Tibial artery (tissue), 4 donors: ENCODE measurements at regions not wholly inside any gene's neighbourhood (a gene's known extent, or its start where the extent isn't known, plus 50 kb on each side); places are given as distances from the start of the nearest gene placed in this dataset.

Experiments used
- DNase-seq, 2 donors: peaks; one replicate each; pipeline ENCODE4 v3.0.0-alpha.2; 2019
- H3K27ac ChIP-seq, 2 donors: fragments of 200-600 bp; sonication (generic) in 1 of 2; 1 replicate in 1 of 2; 2 replicates in 1 of 2; pipeline ENCODE4 v1.5.1; 2018 to 2019; ENCODE audit warnings: mild to moderate bottlenecking in 1 of 2
- H3K27me3 ChIP-seq, 2 donors: fragments of 200-600 bp; sonication (generic) in 1 of 2; one replicate each; pipeline versions ENCODE4 v1.5.1 to v1.6.0; 2016 to 2019
- H3K36me3 ChIP-seq, 3 donors: fragments of 200-600 bp; sonication (generic) in 2 of 3; one replicate each; pipeline ENCODE4 v1.5.1; 2016 to 2019; ENCODE audit warnings: mild to moderate bottlenecking in 2 of 3
- H3K4me1 ChIP-seq, 4 donors: fragments of 200-600 bp; sonication (generic) in 2 of 4; 1 replicate in 3 of 4; 2 replicates in 1 of 4; pipeline ENCODE4 v1.5.1; 2016 to 2019
- H3K4me3 ChIP-seq, 2 donors: fragments of 200-600 bp; sonication (generic) in 1 of 2; 1 replicate in 1 of 2; 2 replicates in 1 of 2; pipeline ENCODE4 v1.5.1; 2018 to 2019; ENCODE audit warnings: mild to moderate bottlenecking in 2 of 2
- H3K9me3 ChIP-seq, 3 donors: fragments of 200-600 bp; sonication (generic) in 1 of 3; one replicate each; pipeline ENCODE4 v1.5.1; 2016 to 2019
- CTCF ChIP-seq, 2 experiments: fragments of 200-600 bp in 1 of 2; fragments of 450-650 bp in 1 of 2; IDR thresholded peaks; one replicate each; pipeline ENCODE4 v1.5.1; 2017 to 2019; ENCODE audit warnings: antibody characterized with exemption in 2 of 2, mild to moderate bottlenecking in 1 of 2, moderate library complexity in 1 of 2
- intact Hi-C: fragments of 100-400 bp; cut with DNase I; formaldehyde crosslinking; loops from one replicate; pipeline ENCODE4 v1.15.0; 2023; ENCODE audit warnings: low total_unique reads

- Histone ChIP-seq H3K36me3 (peaks cover 5 to 11% (median 10%) of the 10 kb centered on the region in 3 donors), H3K27ac (no peak overlapping the region), H3K27me3 (no peaks in the 10 kb centered on the region), H3K4me3 (no peak overlapping the region), H3K9me3 (no peaks in the 10 kb centered on the region), H3K4me1 (no peaks in the 10 kb centered on the region)
- no peak for TF ChIP-seq CTCF (IDR thresholded peaks at IDR 0.05)
- no peak for DNase-seq
- intact Hi-C loops: no loop called here
Observed at GRCh38 chr1:222941425-222941824, 126.6 kb downstream of the DISP1 start.

DNA sequence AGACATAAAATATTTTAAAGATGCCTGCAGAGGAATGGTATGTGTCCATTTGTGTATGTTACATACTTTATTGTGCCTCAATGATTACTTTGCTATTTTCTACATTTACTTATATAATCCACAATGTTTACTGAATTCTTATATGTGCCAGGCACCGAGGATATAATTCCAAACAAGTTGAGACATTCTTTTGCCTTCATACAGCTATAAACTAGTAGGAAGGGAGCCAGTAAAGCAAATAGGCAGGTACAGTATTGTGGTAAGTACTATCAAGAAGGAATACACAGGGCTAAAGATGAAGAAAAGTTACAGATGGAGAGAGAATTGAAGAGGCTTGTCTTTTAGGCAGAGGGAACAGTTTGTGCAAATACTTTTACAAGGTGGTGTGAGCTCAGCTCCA lies 131.6 kb downstream of the DISP1 start:
- no peak for DNase-seq
- TF ChIP-seq CTCF (IDR thresholded peaks at IDR 0.05): no peak

GRCh38 chr1:222948079-222948478 lies 133.2 kb downstream of the DISP1 start:
- TF ChIP-seq CTCF (IDR thresholded peaks at IDR 0.05): no peak
- H3K27me3 ChIP-seq: no peaks in the 10 kb centered on the region
- H3K27ac ChIP-seq: no peak overlapping the region
- H3K36me3 ChIP-seq: peaks cover 5 to 7% (median 6%) of the 10 kb centered on the region in 3 donors
- intact Hi-C loops: no loop called here
- peaks cover 0 to 4% (median 0%) of the 10 kb centered on the region in 4 donors for H3K4me1 ChIP-seq
- no peak for DNase-seq
- H3K4me3 ChIP-seq: no peak overlapping the region
- no peaks in the 10 kb centered on the region for H3K9me3 ChIP-seq

More for the DNA sequence above, 131.6 kb downstream of the DISP1 start:
- H3K27me3 ChIP-seq: no peaks in the 10 kb centered on the region
- no peaks in the 10 kb centered on the region for H3K4me1 ChIP-seq
- H3K9me3 ChIP-seq: no peaks in the 10 kb centered on the region
- peaks cover 5 to 11% (median 10%) of the 10 kb centered on the region in 3 donors for H3K36me3 ChIP-seq
- H3K27ac ChIP-seq: no peak overlapping the region
- H3K4me3 ChIP-seq: no peak overlapping the region
- intact Hi-C loops: no loop called here

GRCh38 chr1:222950892-222951291 lies 136.1 kb downstream of the DISP1 start:
- H3K36me3 ChIP-seq: no peaks in the 10 kb centered on the region
- no peak overlapping the region for H3K4me3 ChIP-seq
- H3K9me3 ChIP-seq: no peaks in the 10 kb centered on the region
- H3K4me1 ChIP-seq: peaks cover 0 to 14% (median 0%) of the 10 kb centered on the region in 4 donors
- no peaks in the 10 kb centered on the region for H3K27me3 ChIP-seq
- H3K27ac ChIP-seq: no peak overlapping the region
- intact Hi-C loops: no loop called here
- no peak for DNase-seq
- no peak for TF ChIP-seq CTCF (IDR thresholded peaks at IDR 0.05)

- no peaks in the 10 kb centered on the region for H3K9me3 ChIP-seq
- peak overlapping the region in 1 of 2 donors; percentile 37 for H3K27ac ChIP-seq
- H3K36me3 ChIP-seq: no peaks in the 10 kb centered on the region
- no peak for DNase-seq
- no peaks in the 10 kb centered on the region for H3K27me3 ChIP-seq
- no peak overlapping the region for H3K4me3 ChIP-seq
- intact Hi-C loops: no loop called here
- peaks cover 0 to 14% (median 0%) of the 10 kb centered on the region in 4 donors for H3K4me1 ChIP-seq
- no peak for TF ChIP-seq CTCF (IDR thresholded peaks at IDR 0.05)
Observed at GRCh38 chr1:222953585-222953984, 138.7 kb downstream of the DISP1 start.

DNA sequence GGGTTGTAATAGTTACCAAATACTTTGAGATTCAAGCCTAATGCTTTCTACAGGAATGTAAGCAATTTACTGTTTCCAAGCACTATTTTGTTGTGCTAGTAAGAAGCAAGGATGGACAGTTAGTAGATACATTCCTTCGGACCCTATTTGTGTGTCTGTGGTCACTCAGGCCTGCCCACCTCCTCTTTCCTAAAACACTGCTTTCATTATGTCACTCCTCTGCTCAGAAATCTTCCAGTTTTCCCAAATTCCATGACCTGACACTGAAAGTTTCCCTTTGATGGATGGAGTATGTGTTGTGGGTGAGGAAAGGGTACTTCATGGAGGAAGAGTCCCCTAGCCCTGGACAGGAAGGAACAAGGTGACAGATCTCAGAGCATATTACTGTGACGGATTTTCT lies 141.1 kb downstream of the DISP1 start:
- Histone ChIP-seq H3K27ac (no peak overlapping the region), H3K36me3 (no peaks in the 10 kb centered on the region), H3K27me3 (no peaks in the 10 kb centered on the region), H3K9me3 (no peaks in the 10 kb centered on the region), H3K4me1 (peaks cover 0 to 14% (median 0%) of the 10 kb centered on the region in 4 donors), H3K4me3 (no peak overlapping the region)
- no peak for DNase-seq
- TF ChIP-seq CTCF (IDR thresholded peaks at IDR 0.05): no peak
- intact Hi-C loops: no loop called here
